ENCODE measurements at regions not wholly inside any gene's neighbourhood (a gene's known extent, or its start where the extent isn't known, plus 50 kb on each side); places are given as distances from the start of the nearest gene placed in this dataset.

GRCh38 chr11:33941637-33942160 lies 49.8 kb upstream of the LMO2 start:
- H3K27ac ChIP-seq: no peak overlapping the region
- H3K4me3 ChIP-seq: no peak overlapping the region
